ENCODE measurements at regions not wholly inside any gene's neighbourhood (a gene's known extent, or its start where the extent isn't known, plus 50 kb on each side); places are given as distances from the start of the nearest gene placed in this dataset.
"Not testable (repeated sequence)": the region's sequence is repeated elsewhere in the genome, so short reads cannot be mapped to it uniquely, and the experiment has no call there.

DNA sequence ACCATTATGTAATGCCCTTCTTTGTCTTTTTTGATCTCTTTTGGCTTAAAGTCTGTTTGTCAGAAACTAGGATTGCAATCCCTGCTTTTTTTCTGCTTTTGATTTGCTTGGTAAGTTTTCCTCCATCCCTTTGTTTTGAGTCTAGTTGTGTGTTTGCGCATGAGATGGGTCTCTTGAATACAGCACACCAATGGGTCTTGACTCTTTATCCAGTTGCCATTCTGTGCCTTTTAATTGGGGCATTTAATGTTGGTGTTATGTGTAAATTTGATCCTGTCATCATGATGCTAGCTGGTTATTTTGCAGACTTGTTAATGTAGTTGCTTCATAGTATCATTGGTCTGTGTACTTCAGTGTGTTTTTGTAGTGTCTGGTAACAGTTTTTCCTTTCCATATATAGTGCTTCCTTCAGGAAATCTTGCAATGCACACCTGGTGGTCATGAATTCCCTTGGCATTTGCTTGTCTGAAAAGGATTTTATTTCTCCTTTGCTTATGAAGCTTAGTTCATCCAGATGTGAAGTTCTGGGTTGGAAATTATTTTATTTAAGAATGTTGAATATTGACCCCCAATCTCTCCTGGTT lies 416.9 kb downstream of the SPRY2 start:
- not testable (repeated sequence) for H3K9me2 ChIP-seq (replicated peaks; ENCODE audit: insufficient read depth, low read length); H2AFZ ChIP-seq (ENCODE audit: low read length); DNase-seq; H4K20me1 ChIP-seq (ENCODE audit: insufficient read depth, low read depth, low read length); H3K36me3 ChIP-seq (ENCODE audit: insufficient read depth, low read length); H3K4me2 ChIP-seq (ENCODE audit: low read depth, low read length, poor library complexity, severe bottlenecking); H3K27me3 ChIP-seq (ENCODE audit: low read length); H3K4me1 ChIP-seq (ENCODE audit: low read length); H3K9me3 ChIP-seq (ENCODE audit: low read length); H3K4me3 ChIP-seq (ENCODE audit: low read length); H3K9ac ChIP-seq (ENCODE audit: low read length); H3K27ac ChIP-seq (ENCODE audit: low read length); H3K79me2 ChIP-seq (ENCODE audit: low read length)

DNA sequence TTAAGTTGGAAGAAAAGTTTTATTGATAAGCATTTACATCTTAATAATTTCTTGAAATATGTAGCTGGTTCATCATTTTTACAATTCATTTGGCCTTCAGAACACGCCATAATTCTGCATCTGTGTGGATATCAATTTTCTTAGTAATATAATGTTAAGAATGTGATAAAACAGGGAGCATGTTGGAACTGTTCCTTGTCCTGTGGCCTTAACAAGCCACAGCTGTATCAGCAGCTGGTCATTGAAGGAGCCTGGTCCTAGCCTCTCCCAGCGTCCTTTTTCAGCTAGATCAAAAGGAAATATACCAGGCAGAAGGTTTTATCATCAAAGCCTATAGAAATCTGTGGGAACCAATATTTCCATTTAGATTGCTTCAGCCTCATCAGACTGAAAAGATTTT lies 421.8 kb downstream of the SPRY2 start:
- Histone ChIP-seq H3K9me3 (ENCODE audit: low read length) (no peaks in the 10 kb centered on the region), H3K36me3 (ENCODE audit: insufficient read depth, low read length) (no peaks in the 10 kb centered on the region), H3K27ac (ENCODE audit: low read length) (no peak overlapping the region), H3K4me2 (ENCODE audit: low read depth, low read length, poor library complexity, severe bottlenecking) (no peak overlapping the region), H2AFZ (ENCODE audit: low read length) (no peak overlapping the region), H3K9ac (ENCODE audit: low read length) (no peak overlapping the region), H3K4me1 (ENCODE audit: low read length) (no peaks in the 10 kb centered on the region), H4K20me1 (ENCODE audit: insufficient read depth, low read depth, low read length) (no peaks in the 10 kb centered on the region), H3K27me3 (ENCODE audit: low read length) (no peaks in the 10 kb centered on the region), H3K79me2 (ENCODE audit: low read length) (no peaks in the 10 kb centered on the region), H3K9me2 (replicated peaks; ENCODE audit: insufficient read depth, low read length) (no peaks in the 10 kb centered on the region), H3K4me3 (ENCODE audit: low read length) (no peak overlapping the region)
- DNase-seq = no peak

DNA sequence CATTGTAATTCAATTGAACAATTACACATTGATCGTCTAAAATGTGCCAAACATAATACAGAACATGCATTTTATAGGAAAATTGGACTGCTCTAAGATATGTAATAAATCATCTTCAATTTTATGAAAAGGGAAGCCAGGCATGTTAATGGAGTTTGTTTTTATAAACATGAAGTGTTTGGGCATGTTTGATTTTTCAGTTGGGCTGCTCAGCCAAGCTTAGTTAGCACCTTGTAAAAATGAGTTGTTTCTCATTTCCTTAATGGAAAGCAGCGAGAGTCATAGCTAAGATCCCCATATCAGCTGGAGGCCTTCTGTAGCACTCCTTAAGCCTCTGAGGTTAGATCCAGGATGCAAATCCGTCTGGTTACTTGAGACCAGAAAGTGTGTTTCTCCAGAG lies 422.3 kb downstream of the SPRY2 start:
- Histone ChIP-seq H3K36me3 (ENCODE audit: insufficient read depth, low read length) (no peaks in the 10 kb centered on the region), H3K4me1 (ENCODE audit: low read length) (no peaks in the 10 kb centered on the region), H4K20me1 (ENCODE audit: insufficient read depth, low read depth, low read length) (no peaks in the 10 kb centered on the region), H3K9me2 (replicated peaks; ENCODE audit: insufficient read depth, low read length) (no peaks in the 10 kb centered on the region), H2AFZ (ENCODE audit: low read length) (no peak overlapping the region), H3K27ac (ENCODE audit: low read length) (no peak overlapping the region), H3K4me2 (ENCODE audit: low read depth, low read length, poor library complexity, severe bottlenecking) (no peak overlapping the region), H3K9ac (ENCODE audit: low read length) (no peak overlapping the region), H3K27me3 (ENCODE audit: low read length) (no peaks in the 10 kb centered on the region), H3K4me3 (ENCODE audit: low read length) (no peak overlapping the region), H3K9me3 (ENCODE audit: low read length) (no peaks in the 10 kb centered on the region), H3K79me2 (ENCODE audit: low read length) (no peaks in the 10 kb centered on the region)
- DNase-seq = no peak

DNA sequence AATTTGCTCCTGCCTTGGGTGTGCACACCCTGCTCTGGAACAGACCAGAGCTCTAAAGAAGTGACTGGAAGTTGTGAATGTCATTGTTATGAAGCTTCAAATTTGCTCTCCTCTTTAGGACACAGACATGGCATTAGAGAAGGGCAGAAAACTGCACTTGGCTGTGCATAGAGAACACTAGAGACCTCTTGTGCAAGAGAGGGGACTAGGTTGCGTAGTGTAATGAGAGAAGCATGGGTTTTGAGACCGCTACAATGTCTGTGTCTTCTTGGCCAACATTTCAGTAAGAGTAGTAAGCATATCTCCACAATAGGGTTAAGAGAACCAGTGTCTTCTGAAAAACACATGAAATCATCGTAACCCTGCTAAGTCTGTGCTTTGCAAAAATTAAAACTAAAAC lies 423.3 kb downstream of the SPRY2 start:
- Histone ChIP-seq H3K27me3 (ENCODE audit: low read length) (no peaks in the 10 kb centered on the region), H3K9me2 (replicated peaks; ENCODE audit: insufficient read depth, low read length) (no peaks in the 10 kb centered on the region), H4K20me1 (ENCODE audit: insufficient read depth, low read depth, low read length) (no peaks in the 10 kb centered on the region), H3K9me3 (ENCODE audit: low read length) (no peaks in the 10 kb centered on the region), H3K9ac (ENCODE audit: low read length) (no peak overlapping the region), H3K36me3 (ENCODE audit: insufficient read depth, low read length) (no peaks in the 10 kb centered on the region), H3K79me2 (ENCODE audit: low read length) (no peaks in the 10 kb centered on the region), H3K4me2 (ENCODE audit: low read depth, low read length, poor library complexity, severe bottlenecking) (no peak overlapping the region), H3K4me1 (ENCODE audit: low read length) (no peaks in the 10 kb centered on the region), H3K4me3 (ENCODE audit: low read length) (no peak overlapping the region), H3K27ac (ENCODE audit: low read length) (no peak overlapping the region), H2AFZ (ENCODE audit: low read length) (no peak overlapping the region)
- DNase-seq = no peak

DNA sequence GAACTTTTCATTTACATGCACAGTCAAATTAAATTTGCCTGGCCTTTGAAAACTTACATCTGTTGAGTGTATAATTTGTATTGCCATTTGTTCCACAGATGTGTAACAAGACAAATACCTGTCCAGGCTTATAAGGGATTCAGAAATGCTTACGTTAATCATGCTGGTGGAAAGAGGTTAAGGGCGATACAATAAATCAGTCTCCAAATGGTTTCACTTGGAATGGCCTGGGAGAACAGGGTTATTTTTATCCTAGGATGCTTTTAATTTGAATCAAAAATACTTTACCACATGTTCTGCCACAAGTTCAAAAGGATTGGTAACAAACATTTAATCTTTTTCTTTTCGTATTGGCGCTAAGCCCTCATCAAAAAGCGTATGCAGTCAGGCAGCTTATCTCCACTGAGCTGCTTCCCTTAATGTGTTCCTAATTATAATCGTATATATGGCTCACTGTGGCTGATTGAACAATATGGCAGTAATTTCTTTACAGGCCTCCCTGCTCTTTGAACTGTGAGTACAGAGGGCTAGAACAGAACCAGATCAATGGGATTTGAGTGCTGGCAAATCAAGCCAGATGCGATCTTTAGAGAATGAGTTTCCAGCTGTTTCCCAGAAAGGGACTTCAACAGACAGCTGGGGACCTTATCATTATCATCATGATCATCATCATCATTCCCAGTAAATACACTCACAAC lies 425.7 kb downstream of the SPRY2 start:
- Histone ChIP-seq H3K27me3 (ENCODE audit: low read length) (no peaks in the 10 kb centered on the region), H3K4me1 (ENCODE audit: low read length) (no peaks in the 10 kb centered on the region), H2AFZ (ENCODE audit: low read length) (no peak overlapping the region), H3K4me3 (ENCODE audit: low read length) (no peak overlapping the region), H4K20me1 (ENCODE audit: insufficient read depth, low read depth, low read length) (no peaks in the 10 kb centered on the region), H3K9me2 (replicated peaks; ENCODE audit: insufficient read depth, low read length) (no peaks in the 10 kb centered on the region), H3K27ac (ENCODE audit: low read length) (no peak overlapping the region), H3K4me2 (ENCODE audit: low read depth, low read length, poor library complexity, severe bottlenecking) (no peak overlapping the region), H3K79me2 (ENCODE audit: low read length) (no peaks in the 10 kb centered on the region), H3K9me3 (ENCODE audit: low read length) (no peaks in the 10 kb centered on the region), H3K9ac (ENCODE audit: low read length) (no peak overlapping the region), H3K36me3 (ENCODE audit: insufficient read depth, low read length) (no peaks in the 10 kb centered on the region)
- no peak for DNase-seq

DNA sequence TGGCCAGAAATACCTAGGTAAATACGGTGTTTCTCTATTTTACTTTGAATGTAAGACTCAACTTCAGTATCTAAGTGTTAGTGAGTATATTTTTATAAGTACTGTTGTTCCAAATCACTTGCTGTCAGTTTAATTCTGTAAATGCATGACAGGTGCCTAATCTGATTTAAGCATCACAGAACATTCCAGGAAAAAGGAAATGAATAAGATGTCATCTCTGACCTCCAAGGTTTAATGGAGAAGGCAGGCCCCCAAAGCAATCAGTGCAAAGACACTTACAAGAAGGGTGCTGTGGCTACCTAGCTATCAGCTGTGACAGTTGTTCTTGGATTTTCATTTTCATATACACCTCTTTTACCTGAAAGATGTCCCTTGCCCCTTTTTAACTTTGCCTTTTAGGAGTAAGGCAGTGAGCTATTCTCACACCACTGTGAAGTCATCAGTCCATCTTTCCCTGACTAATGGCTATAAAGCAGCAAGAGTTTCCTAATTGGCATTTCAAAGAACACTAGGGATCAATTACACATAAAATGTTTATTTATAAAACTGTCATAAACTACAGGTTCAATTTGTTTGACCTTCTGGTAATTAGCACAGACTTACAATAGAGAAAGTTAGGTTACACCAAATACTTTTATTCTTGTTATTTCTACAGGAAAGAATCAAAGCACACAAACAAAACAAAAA lies 427.6 kb downstream of the SPRY2 start:
- H2AFZ ChIP-seq (ENCODE audit: low read length) = no peak overlapping the region
- no peaks in the 10 kb centered on the region for H3K4me1 ChIP-seq (ENCODE audit: low read length)
- H3K9me2 ChIP-seq (replicated peaks; ENCODE audit: insufficient read depth, low read length) = no peaks in the 10 kb centered on the region
- H3K27ac ChIP-seq (ENCODE audit: low read length) = no peak overlapping the region
- H3K4me3 ChIP-seq (ENCODE audit: low read length) = no peak overlapping the region
- H3K4me2 ChIP-seq (ENCODE audit: low read depth, low read length, poor library complexity, severe bottlenecking) = no peak overlapping the region
- H3K9me3 ChIP-seq (ENCODE audit: low read length) = no peaks in the 10 kb centered on the region
- H3K9ac ChIP-seq (ENCODE audit: low read length) = no peak overlapping the region
- no peaks in the 10 kb centered on the region for H3K36me3 ChIP-seq (ENCODE audit: insufficient read depth, low read length)
- no peak for DNase-seq
- no peaks in the 10 kb centered on the region for H4K20me1 ChIP-seq (ENCODE audit: insufficient read depth, low read depth, low read length)
- no peaks in the 10 kb centered on the region for H3K27me3 ChIP-seq (ENCODE audit: low read length)
- H3K79me2 ChIP-seq (ENCODE audit: low read length) = no peaks in the 10 kb centered on the region

DNA sequence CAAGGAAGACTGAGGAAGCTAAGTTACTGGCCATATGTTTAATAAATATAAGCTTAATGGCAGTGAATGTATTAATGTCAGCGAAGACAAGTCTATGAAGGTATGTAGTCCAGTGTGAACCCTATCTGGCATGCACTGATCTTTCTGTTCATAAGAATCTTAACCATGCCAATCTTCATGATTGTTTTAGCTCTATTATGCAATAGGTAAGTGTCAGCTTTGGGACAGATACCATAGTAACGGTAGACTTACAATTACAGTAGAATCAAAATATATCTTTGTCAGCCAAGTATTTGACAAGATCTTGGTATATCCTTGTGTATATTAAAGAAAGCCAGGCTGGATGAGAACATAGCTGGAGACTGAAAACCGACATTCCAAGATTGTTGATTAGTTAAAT lies 428.5 kb downstream of the SPRY2 start:
- Histone ChIP-seq H3K4me3 (ENCODE audit: low read length) (no peak overlapping the region), H3K9me2 (replicated peaks; ENCODE audit: insufficient read depth, low read length) (no peaks in the 10 kb centered on the region), H3K27ac (ENCODE audit: low read length) (no peak overlapping the region), H3K4me2 (ENCODE audit: low read depth, low read length, poor library complexity, severe bottlenecking) (no peak overlapping the region), H3K27me3 (ENCODE audit: low read length) (no peaks in the 10 kb centered on the region), H3K9me3 (ENCODE audit: low read length) (no peaks in the 10 kb centered on the region), H3K36me3 (ENCODE audit: insufficient read depth, low read length) (no peaks in the 10 kb centered on the region), H2AFZ (ENCODE audit: low read length) (no peak overlapping the region), H4K20me1 (ENCODE audit: insufficient read depth, low read depth, low read length) (no peaks in the 10 kb centered on the region), H3K4me1 (ENCODE audit: low read length) (no peaks in the 10 kb centered on the region), H3K9ac (ENCODE audit: low read length) (no peak overlapping the region), H3K79me2 (ENCODE audit: low read length) (no peaks in the 10 kb centered on the region)
- DNase-seq = no peak

DNA sequence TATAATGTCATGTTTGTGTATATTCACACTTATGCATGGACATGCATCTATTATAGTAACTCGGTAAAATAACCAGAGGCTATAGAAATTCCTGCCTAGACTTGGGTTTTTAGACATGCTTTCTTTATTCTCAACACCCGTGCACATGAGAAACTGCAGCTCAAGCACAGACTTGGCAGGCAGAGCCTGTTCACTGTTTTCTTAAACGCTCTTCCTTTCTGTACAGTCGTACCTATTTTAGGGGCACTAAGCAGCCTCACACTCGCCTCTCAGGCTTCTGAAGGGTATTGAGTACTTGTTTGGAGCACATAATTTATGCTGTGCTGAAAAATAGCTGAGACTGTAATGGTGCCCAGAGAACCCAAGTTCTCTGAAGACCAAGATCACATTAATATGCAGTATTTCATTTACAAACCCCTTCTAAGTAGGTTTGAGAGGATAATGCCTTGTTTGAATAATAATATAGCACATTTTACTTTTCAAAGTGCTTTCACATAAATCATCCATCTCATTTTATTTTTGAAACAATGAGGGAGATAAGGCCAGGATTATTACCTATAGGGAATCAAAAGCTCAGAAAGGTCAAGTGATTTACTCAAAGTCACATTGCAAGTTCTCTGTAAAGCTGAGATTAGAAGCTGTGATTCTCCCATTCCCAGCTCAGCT lies 429.9 kb downstream of the SPRY2 start:
- Histone ChIP-seq H3K9me2 (replicated peaks; ENCODE audit: insufficient read depth, low read length) (no peaks in the 10 kb centered on the region), H3K27me3 (ENCODE audit: low read length) (no peaks in the 10 kb centered on the region), H3K4me2 (ENCODE audit: low read depth, low read length, poor library complexity, severe bottlenecking) (no peak overlapping the region), H3K9me3 (ENCODE audit: low read length) (no peaks in the 10 kb centered on the region), H3K4me1 (ENCODE audit: low read length) (no peaks in the 10 kb centered on the region), H3K9ac (ENCODE audit: low read length) (no peak overlapping the region), H2AFZ (ENCODE audit: low read length) (no peak overlapping the region), H3K36me3 (ENCODE audit: insufficient read depth, low read length) (no peaks in the 10 kb centered on the region), H3K27ac (ENCODE audit: low read length) (no peak overlapping the region), H3K4me3 (ENCODE audit: low read length) (no peak overlapping the region), H3K79me2 (ENCODE audit: low read length) (no peaks in the 10 kb centered on the region), H4K20me1 (ENCODE audit: insufficient read depth, low read depth, low read length) (no peaks in the 10 kb centered on the region)
- DNase-seq = no peak
